H54 (cell line): ENCODE measurements at regions not wholly inside any gene's neighbourhood (a gene's known extent, or its start where the extent isn't known, plus 50 kb on each side); places are given as distances from the start of the nearest gene placed in this dataset.

Experiments
- DNase-seq: peaks from one replicate; pipeline ENCODE4 v3.0.0; 2011; ENCODE audit warnings: low spot score, mixed read lengths; ENCODE audit not compliant: insufficient read length
- FAIRE-seq: peaks from 3 replicates; lab custom pipeline; 2011; peaks lifted over from hg19 to GRCh38; lab: Jason Lieb, UNC
- POLR2A ChIP-seq: IDR thresholded peaks from 2 replicates; pipeline ENCODE4 v1.6.1; 2011; ENCODE audit warnings: low read depth, mild to moderate bottlenecking, low read length

GRCh38 chr20:12695937-12696336, 312.8 kb upstream of the SPTLC3 start:
- DNase-seq (no peak), FAIRE-seq (no peak)
- no peak for TF ChIP-seq POLR2A

DNA sequence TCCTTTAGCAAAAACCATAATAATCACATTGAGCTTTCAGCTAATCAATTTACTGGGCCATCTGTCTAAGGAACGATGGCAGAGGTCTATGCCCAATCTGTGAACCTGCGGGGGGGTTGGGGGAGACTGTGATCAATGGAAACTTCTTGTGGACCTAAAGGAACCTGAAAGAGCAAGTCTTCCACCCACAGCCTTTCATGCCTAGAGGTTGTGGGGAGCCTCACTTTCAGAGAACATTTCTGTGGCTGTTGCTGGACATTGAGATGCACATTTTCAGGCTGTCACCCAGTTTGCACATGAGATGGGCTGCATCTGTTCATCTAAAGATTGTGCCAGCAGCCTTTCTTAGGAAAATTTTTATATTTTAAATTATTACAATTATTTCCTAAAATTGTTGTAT, 310.0 kb upstream of the SPTLC3 start:
- FAIRE-seq (no peak), DNase-seq (no peak)
- no peak for TF ChIP-seq POLR2A

GRCh38 chr20:12699374-12700228, 309.2 kb upstream of the SPTLC3 start:
- no peak for FAIRE-seq
- no peak for DNase-seq
- TF ChIP-seq POLR2A = no peak

- FAIRE-seq (no peak), DNase-seq (no peak)
These were observed 308.1 kb upstream of the SPTLC3 start for GRCh38 chr20:12700701-12701100.

DNA sequence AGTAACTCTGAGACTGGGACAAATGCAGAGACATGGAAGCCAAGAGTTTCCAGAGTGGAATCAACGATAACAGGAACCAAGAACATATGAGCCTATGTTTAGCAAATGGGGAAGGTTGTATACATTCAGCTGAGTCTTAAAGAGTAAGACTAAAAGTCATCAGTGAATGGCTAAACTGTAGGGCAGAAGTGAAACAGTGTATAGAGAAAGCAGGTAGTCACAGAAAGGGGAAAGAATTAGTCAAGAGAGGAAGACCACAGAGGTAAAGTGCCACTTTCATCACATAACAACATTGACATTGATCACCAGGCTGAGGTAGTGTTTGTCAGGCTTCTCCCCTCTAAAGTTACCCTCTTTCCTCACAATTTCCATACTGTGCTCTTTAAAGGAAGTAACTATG, 306.5 kb upstream of the SPTLC3 start:
- TF ChIP-seq POLR2A = no peak
- FAIRE-seq (no peak), DNase-seq (no peak)

More at GRCh38 chr20:12700701-12701100, 308.1 kb upstream of the SPTLC3 start:
- TF ChIP-seq POLR2A = no peak

DNA sequence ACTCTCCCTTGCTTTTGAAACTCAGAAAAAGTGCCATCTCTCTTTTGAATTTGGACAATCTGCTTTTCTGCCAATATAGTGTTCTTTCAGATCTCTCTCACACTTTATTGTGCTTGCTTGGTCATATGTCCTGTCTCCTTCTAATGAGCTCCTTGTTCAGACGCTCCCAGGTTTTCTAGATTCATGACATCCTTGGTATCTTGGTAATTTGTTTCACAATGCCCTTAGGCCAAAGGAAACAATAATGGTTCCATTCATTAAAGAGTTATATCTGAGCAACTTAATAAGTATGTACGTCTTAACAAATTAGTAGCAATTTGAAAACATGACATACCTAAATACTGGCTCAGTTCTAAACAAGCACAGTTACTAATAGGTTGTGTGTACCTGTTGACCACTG, 293.4 kb upstream of the SPTLC3 start:
- no peak for TF ChIP-seq POLR2A
- no peak for DNase-seq
- FAIRE-seq = no peak

- FAIRE-seq (no peak), DNase-seq (no peak)
- no peak for TF ChIP-seq POLR2A
These were observed 292.6 kb upstream of the SPTLC3 start for GRCh38 chr20:12715991-12716680.

DNA sequence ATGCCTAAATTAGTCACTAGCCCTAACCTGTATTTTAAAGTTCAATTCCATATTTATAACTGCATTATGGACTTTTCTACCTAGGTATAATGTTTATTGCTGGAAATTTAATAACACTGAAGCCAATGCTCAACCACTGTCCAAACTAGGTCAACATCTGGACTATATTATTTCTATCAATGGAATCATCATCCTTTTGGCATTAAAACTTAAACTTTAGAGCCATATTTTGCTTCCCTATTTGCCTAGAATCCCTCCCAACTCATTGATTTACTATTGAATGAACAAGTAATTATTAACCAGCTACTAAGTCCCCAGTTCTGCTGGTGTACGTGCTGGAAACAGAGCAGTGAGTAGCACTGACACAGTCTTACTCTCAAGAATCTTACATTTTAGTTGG, 291.7 kb upstream of the SPTLC3 start:
- FAIRE-seq = no peak
- DNase-seq = no peak
- TF ChIP-seq POLR2A = no peak

- no peak for DNase-seq
- no peak for FAIRE-seq
- no peak for TF ChIP-seq POLR2A
These were observed 290.2 kb upstream of the SPTLC3 start for GRCh38 chr20:12718619-12719018.

GRCh38 chr20:12721636-12722035, 287.1 kb upstream of the SPTLC3 start:
- DNase-seq (no peak), FAIRE-seq (no peak)
- no peak for TF ChIP-seq POLR2A

GRCh38 chr20:12722091-12722490, 286.7 kb upstream of the SPTLC3 start:
- DNase-seq (no peak), FAIRE-seq (no peak)
- no peak for TF ChIP-seq POLR2A

DNA sequence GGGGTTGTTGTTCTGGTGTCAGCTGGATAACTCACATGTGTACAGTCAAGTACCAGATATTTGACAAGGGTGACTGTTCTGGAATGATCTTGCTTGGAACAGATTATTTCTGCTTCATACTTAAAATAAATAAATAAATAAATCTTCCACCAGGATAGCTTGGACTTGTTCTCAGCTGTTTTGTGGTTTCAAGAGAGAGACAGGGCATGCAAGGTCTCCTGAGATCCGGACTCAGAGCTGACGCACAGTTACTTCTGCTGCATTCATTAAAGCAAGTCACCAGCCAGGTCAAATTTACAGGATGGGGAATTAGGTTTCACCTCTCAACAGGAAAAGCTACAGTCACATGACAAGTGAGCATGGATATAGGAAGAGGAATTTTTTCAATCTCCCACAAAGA, 285.0 kb upstream of the SPTLC3 start:
- TF ChIP-seq POLR2A = no peak
- DNase-seq = no peak
- FAIRE-seq = no peak

GRCh38 chr20:12728782-12729181, 280.0 kb upstream of the SPTLC3 start:
- no peak for DNase-seq
- FAIRE-seq = no peak
- TF ChIP-seq POLR2A = no peak

DNA sequence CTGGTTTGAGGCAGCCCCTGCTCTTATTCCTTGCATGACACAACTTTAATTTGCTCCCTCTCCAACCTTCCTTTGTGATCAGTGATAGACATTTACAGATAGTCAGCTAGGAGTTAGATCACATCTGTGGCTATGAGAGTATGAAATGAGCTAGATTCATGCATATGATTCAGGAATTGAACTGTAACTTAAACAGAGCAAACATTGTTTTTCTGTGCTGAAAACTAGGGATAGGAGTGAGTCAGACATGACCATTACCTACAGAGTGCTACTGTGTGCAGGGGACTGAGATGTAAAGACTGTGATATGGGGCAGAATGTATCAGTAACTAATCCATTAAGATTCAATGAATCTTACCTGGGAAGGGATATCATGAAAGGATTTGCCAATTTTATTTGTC, 279.4 kb upstream of the SPTLC3 start:
- DNase-seq = no peak
- FAIRE-seq = no peak

More for the DNA sequence above, 279.4 kb upstream of the SPTLC3 start:
- no peak for TF ChIP-seq POLR2A
